RWPE1 (cell line): ENCODE measurements at regions not wholly inside any gene's neighbourhood (a gene's known extent, or its start where the extent isn't known, plus 50 kb on each side); places are given as distances from the start of the nearest gene placed in this dataset.

ENCODE experiments used
- CTCF ChIA-PET: fragments of 350-600 bp; sonication (Branson Sonifier 250); formaldehyde crosslinking; extraction: SDS; loops from one replicate; lab custom pipeline; 2021; lab: Yijun Ruan, JAX
- POLR2A ChIA-PET: fragments of 400-600 bp; formaldehyde crosslinking; extraction: SDS; loops from one replicate; lab custom pipeline; 2020; ENCODE audit warnings: antibody characterized with exemption; ENCODE audit not compliant: low non-redundant PET; lab: Yijun Ruan, JAX
- DNase-seq: peaks from one replicate; pipeline ENCODE4 v3.0.0; 2012; ENCODE audit warnings: low spot score
- H3K27ac ChIP-seq: fragments of 450-650 bp; 2 replicates; pipeline ENCODE4 v1.5.1; 2017
- CTCF ChIP-seq: fragments of 450-650 bp; conservative IDR thresholded peaks from 2 replicates; pipeline ENCODE4 v1.5.1; 2017; ENCODE audit warnings: low read depth, mild to moderate bottlenecking

- CTCF ChIA-PET, result interaction anchor here (0.6 to 3.7 kb wide), 3 partner anchors 11 to 35 kb away, joined by 3 to 12 read pairs (median 7); no protein-coding TSS in a partner anchor
- POLR2A ChIA-PET, result no interaction called here
- peak overlapping the region; percentile 87; the same call in 1 of the 2 replicates for H3K27ac ChIP-seq
- peak; percentile 53 for DNase-seq
- no peak for TF ChIP-seq CTCF
Observed at GRCh38 chr5:96067251-96067650, 105.6 kb upstream of the ELL2 start.

GRCh38 chr5:96066386-96066719, 104.7 kb upstream of the ELL2 start:
- ChIA-PET POLR2A (no interaction called here), CTCF (interaction anchor here (0.6 to 3.7 kb wide), 4 partner anchors 13 to 233 kb away, joined by 3 to 12 read pairs (median 4); no protein-coding TSS in a partner anchor)
- no peak for DNase-seq
- no peak for TF ChIP-seq CTCF
- H3K27ac ChIP-seq, result no peak overlapping the region

GRCh38 chr5:96065685-96066385, 104.2 kb upstream of the ELL2 start:
- POLR2A ChIA-PET, result no interaction called here
- no peak overlapping the region for H3K27ac ChIP-seq
- CTCF ChIA-PET, result interaction anchor here (0.6 to 3.7 kb wide), 4 partner anchors 12 to 233 kb away, joined by 3 to 12 read pairs (median 4); no protein-coding TSS in a partner anchor
- no peak for DNase-seq
- no peak for TF ChIP-seq CTCF

- no peak for DNase-seq
- ChIA-PET CTCF (interaction anchor here (1.1 to 3.7 kb wide), 2 partner anchors 11 to 104 kb away, joined by 4 to 12 read pairs; partner anchors contain the start of gene ELL2), POLR2A (no interaction called here)
- no peak for TF ChIP-seq CTCF
- H3K27ac ChIP-seq, result no peak overlapping the region
Observed at GRCh38 chr5:96064877-96065276, 103.2 kb upstream of the ELL2 start.

GRCh38 chr5:96062836-96063235, 101.2 kb upstream of the ELL2 start:
- H3K27ac ChIP-seq, result no peak overlapping the region
- ChIA-PET POLR2A (no interaction called here), CTCF (interaction anchor here (1.0 kb wide), 1 partner anchor 31 kb away, joined by 3 read pairs; no protein-coding TSS in a partner anchor)
- no peak for DNase-seq
- TF ChIP-seq CTCF, result no peak

- CTCF ChIA-PET, result no interaction called here
- POLR2A ChIA-PET, result no interaction called here
- no peak for DNase-seq
- no peak for TF ChIP-seq CTCF
- no peak overlapping the region for H3K27ac ChIP-seq
Observed at GRCh38 chr5:96058084-96058483, 96.4 kb upstream of the ELL2 start.
